Heart right ventricle (tissue), 16 donors: ENCODE measurements at regions not wholly inside any gene's neighbourhood (a gene's known extent, or its start where the extent isn't known, plus 50 kb on each side); places are given as distances from the start of the nearest gene placed in this dataset.
A peak's percentile ranks its signal among the peaks of the same experiment; 100 is the strongest.

Experiments used
- ATAC-seq, 8 donors: fragments of 200-7000 bp; cut with Tn5 transposase; one replicate each; pipeline ENCODE4 v1.9.1; 2020; ENCODE audit warnings: mild to moderate bottlenecking in 8 of 8, moderate library complexity in 8 of 8, moderate number of reproducible peaks in 1 of 8
- DNase-seq, 2 donors: peaks; one replicate each; pipeline ENCODE4 v3.0.0-alpha.2; 2020
- H3K27ac ChIP-seq, 10 donors: fragments of 200-600 bp; sonication (generic) in 2 of 10; one replicate each; pipeline versions ENCODE4 v1.5.0 to v1.8.0; 2020 to 2022; ENCODE audit warnings: mild to moderate bottlenecking in 3 of 10
- H3K27me3 ChIP-seq, 7 donors: fragments of 200-600 bp; one replicate each; pipeline ENCODE4 v1.8.0; 2021 to 2022; ENCODE audit warnings: mild to moderate bottlenecking in 2 of 7
- H3K36me3 ChIP-seq, 9 donors: fragments of 200-600 bp; sonication (generic) in 1 of 9; one replicate each; pipeline versions ENCODE4 v1.5.0 to v1.8.0; 2020 to 2022; ENCODE audit warnings: mild to moderate bottlenecking in 2 of 9
- H3K4me1 ChIP-seq, 9 donors: fragments of 200-600 bp; sonication (generic) in 1 of 9; one replicate each; pipeline versions ENCODE4 v1.5.0 to v1.8.0; 2020 to 2022; ENCODE audit warnings: mild to moderate bottlenecking in 4 of 9
- H3K4me3 ChIP-seq, 10 donors: fragments of 200-600 bp; sonication (generic) in 2 of 10; one replicate each; pipeline versions ENCODE4 v1.5.0 to v1.8.0; 2020 to 2022; ENCODE audit warnings: mild to moderate bottlenecking in 7 of 10, moderate library complexity in 2 of 10
- H3K9me3 ChIP-seq, 11 donors: fragments of 200-600 bp in 10 of 11; sonication (generic) in 2 of 11; one replicate each; pipeline versions ENCODE4 v1.5.0 to v1.8.0; 2013 to 2022; ENCODE audit warnings: mild to moderate bottlenecking in 2 of 11, control low read depth in 1 of 11, moderate library complexity in 1 of 11
- CTCF ChIP-seq, 9 donors: fragments of 200-600 bp; sonication (generic) in 2 of 9; IDR thresholded peaks; one replicate each; pipeline versions ENCODE4 v1.5.0 to v1.8.0; 2021 to 2022; ENCODE audit warnings: antibody characterized with exemption in 9 of 9, mild to moderate bottlenecking in 5 of 9, moderate library complexity in 1 of 9
- WGBS, 2 donors: extraction: QIAGEN DNeasy Blood & Tissue Kit; methylation state at CpG; one replicate each; pipeline ENCODE4 v1.1.7; 2013; ENCODE audit warnings: inconsistent platforms in 1 of 2; 5-methylcytosine and 5-hydroxymethylcytosine counted together
- intact Hi-C, 10 donors: fragments of 100-400 bp; cut with DNase I; formaldehyde crosslinking; loops; one replicate each; pipeline versions ENCODE4 v1.11.1 to v1.14.2; 2022
- donor health status: Arrhythmogenic right ventricular cardiomyopathy.
- donor health status: ischemic (EF 13 %, LVEDD 7.1; RV severe dilation, severe dysfunction).
- donor health status: healthy with polysubstance abuse.
- donor health status: DM: no; HTN: yes; CAD: no.
- donor health status: DM: no; HTN: no; CAD: no.
- donor health status: ischemic (EF 25% LVEDD 6.9; RV normal size, moderate dysfunction).
- donor health status: ischemic (EF 25% LVEDD 5.7; RV mildly dilated, moderate dysfunction).
- donor health status: healthy.
- donor health status: DM: yes; HTN: yes; CAD: no.
- donor health status: Ischemic cardiomyopathy.
- donor health status: ischemic (EF 35%, LVEDD 5.7; RV mildly dilated, moderate dysfunction).
- donor health status: nonischemic (EF 11% LVEDD 7.7; RV severe dilation, severe dysfunction).
- donor health status: DM: yes; HTN: yes; CAD: no.
- donor health status: PGD.
- donor health status: ischemic (EF 29% LVEDD 5.4; RV normal size, mild dysfunction).
- donor health status: nonischemic (EF 23%, LVEDD 6.1; RV moderate dilation, normal function).

DNA sequence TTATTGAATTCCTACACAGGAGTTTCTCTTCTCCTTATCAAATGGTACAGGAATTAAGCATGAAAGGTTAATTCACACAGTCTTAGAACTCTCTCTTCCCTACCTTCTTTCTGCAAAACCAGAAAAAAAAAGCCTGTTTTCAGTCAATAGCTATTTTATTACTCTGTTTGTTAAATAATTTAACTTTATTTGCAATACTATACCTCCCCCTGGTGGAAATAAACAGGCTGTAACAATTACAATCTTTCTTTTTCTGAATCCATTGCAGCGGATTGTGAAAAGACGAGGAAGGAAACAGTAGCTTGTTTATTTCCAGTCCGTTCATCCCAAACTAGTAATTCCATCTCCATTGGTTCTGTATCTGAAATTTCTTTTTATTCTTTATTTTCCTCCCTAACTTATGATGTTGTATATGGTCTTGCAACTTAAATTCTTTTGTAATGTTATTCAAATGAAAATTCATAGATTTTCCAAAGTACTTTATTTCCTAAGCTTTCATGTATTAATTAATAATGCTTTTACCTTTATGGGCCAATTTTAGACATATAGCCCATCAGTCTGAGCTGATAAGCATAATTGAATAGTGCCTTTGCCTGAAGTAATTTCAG is 165.2 kb downstream of the SH3BP4 start:
- no peaks in the 10 kb centered on the region for H3K36me3 ChIP-seq
- no peak overlapping the region for H3K4me3 ChIP-seq
- intact Hi-C loops = loop anchor here in 7 of 10 donors (5.0 to 10.0 kb wide), 2 partner anchors 980 to 982 kb away; no protein-coding TSS in a partner anchor
- no peak for DNase-seq
- peaks cover 0 to 17% (median 10%) of the 10 kb centered on the region in 11 donors for H3K9me3 ChIP-seq
- TF ChIP-seq CTCF (IDR thresholded peaks at IDR 0.05) = peak; percentile 53 to 82 (median 71)
- no peak overlapping the region for H3K27ac ChIP-seq
- H3K4me1 ChIP-seq = no peaks in the 10 kb centered on the region
- ATAC-seq = no peak
- 4 to 6% methylated on average over 3 of the region's 3 CpGs for WGBS, 2 donors
- H3K27me3 ChIP-seq = peaks cover 0 to 13% (median 7%) of the 10 kb centered on the region in 7 donors

DNA sequence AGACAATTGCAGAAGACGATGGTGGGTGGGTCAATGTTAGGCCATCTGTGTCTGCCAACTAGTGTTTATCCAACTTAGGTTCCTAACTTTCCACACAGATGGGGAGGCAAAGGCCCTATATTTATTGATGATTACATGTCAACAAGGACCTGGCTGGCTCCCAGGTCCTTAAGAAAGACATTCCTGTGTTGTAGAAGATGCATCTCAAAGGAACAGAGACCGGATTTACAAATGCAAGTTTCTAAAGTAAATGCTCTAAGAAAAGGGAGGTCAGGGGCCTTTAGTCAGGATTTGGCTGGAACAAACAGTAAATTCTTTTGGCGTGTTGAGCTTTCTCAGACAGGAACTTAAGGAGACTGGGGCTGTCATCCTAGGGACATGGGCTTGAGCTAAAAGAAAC is 175.0 kb downstream of the SH3BP4 start:
- Histone ChIP-seq H3K27ac (no peak overlapping the region), H3K27me3 (peaks cover 0 to 31% (median 5%) of the 10 kb centered on the region in 7 donors), H3K36me3 (no peaks in the 10 kb centered on the region), H3K4me3 (no peak overlapping the region), H3K9me3 (no peaks in the 10 kb centered on the region), H3K4me1 (no peaks in the 10 kb centered on the region)
- intact Hi-C loops = no loop called here
- DNase-seq (no peak), ATAC-seq (no peak)
- no peak for TF ChIP-seq CTCF (IDR thresholded peaks at IDR 0.05)
- 64 to 77% methylated on average over 3 of the region's 3 CpGs for WGBS, 2 donors

GRCh38 chr2:235127931-235128330 is 176.1 kb downstream of the SH3BP4 start:
- Histone ChIP-seq H3K36me3 (no peaks in the 10 kb centered on the region), H3K27me3 (peaks cover 0 to 33% (median 5%) of the 10 kb centered on the region in 7 donors), H3K9me3 (no peaks in the 10 kb centered on the region), H3K27ac (no peak overlapping the region), H3K4me3 (no peak overlapping the region), H3K4me1 (no peaks in the 10 kb centered on the region)
- ATAC-seq (no peak), DNase-seq (no peak)
- WGBS, 2 donors = 91 to 95% methylated on average over 3 of the region's 3 CpGs
- intact Hi-C loops = no loop called here
- TF ChIP-seq CTCF (IDR thresholded peaks at IDR 0.05) = no peak

- ATAC-seq (no peak), DNase-seq (no peak)
- intact Hi-C loops = loop anchor here in 4 of 10 donors (5.0 to 10.0 kb wide), 3 partner anchors 365 to 617 kb away; partner anchors contain the start of gene AGAP1 (in 2 of the 4)
- Histone ChIP-seq H3K27me3 (peaks cover 0 to 31% (median 0%) of the 10 kb centered on the region in 7 donors), H3K36me3 (no peaks in the 10 kb centered on the region), H3K27ac (no peak overlapping the region), H3K4me1 (no peaks in the 10 kb centered on the region), H3K9me3 (no peaks in the 10 kb centered on the region), H3K4me3 (no peak overlapping the region)
- 83 to 86% methylated on average over 5 of the region's 5 CpGs for WGBS, 2 donors
- no peak for TF ChIP-seq CTCF (IDR thresholded peaks at IDR 0.05)
These were observed 178.0 kb downstream of the SH3BP4 start for GRCh38 chr2:235129850-235130249.
